AG04450 (cell line): ENCODE measurements at regions not wholly inside any gene's neighbourhood (a gene's known extent, or its start where the extent isn't known, plus 50 kb on each side); places are given as distances from the start of the nearest gene placed in this dataset.

ENCODE experiments used
- CTCF ChIA-PET: fragments of 300-600, 350-600 bp; formaldehyde crosslinking; extraction: SDS; loops from one replicate; lab custom pipeline; 2022; ENCODE audit warnings: antibody characterized with exemption, inconsistent platforms; lab: Charles Lee
- POLR2A ChIA-PET: fragments of 350-600 bp; formaldehyde crosslinking; extraction: SDS; loops from one replicate; lab custom pipeline; 2021; ENCODE audit warnings: antibody characterized with exemption, inconsistent platforms; lab: Yijun Ruan, JAX
- DNase-seq: peaks from one replicate; pipeline ENCODE4 v3.0.0-alpha.2; 2011; ENCODE audit warnings: low read depth, low spot score
- H3K27ac ChIP-seq: one replicate; pipeline ENCODE4 v1.5.1; 2012; ENCODE audit warnings: low read depth, low read length, control low read depth
- H3K27me3 ChIP-seq: one replicate; pipeline ENCODE4 v1.6.0; 2012; ENCODE audit warnings: low read length; ENCODE audit not compliant: control insufficient read depth, insufficient read depth
- H3K4me3 ChIP-seq: 2 replicates; pipeline ENCODE4 v1.5.1; 2011; ENCODE audit warnings: mild to moderate bottlenecking, low read depth, low read length, control low read depth
- H3K9me3 ChIP-seq: 2 replicates; pipeline ENCODE4 v1.5.1; 2012; ENCODE audit warnings: low read length; ENCODE audit not compliant: control insufficient read depth, insufficient read depth
- TF ChIP-seq, protein P1 (sequence below): IDR thresholded peaks from 2 replicates; pipeline ENCODE4 v1.5.1; 2011; ENCODE audit warnings: low read depth, low read length, control low read depth, inconsistent platforms

DNA sequence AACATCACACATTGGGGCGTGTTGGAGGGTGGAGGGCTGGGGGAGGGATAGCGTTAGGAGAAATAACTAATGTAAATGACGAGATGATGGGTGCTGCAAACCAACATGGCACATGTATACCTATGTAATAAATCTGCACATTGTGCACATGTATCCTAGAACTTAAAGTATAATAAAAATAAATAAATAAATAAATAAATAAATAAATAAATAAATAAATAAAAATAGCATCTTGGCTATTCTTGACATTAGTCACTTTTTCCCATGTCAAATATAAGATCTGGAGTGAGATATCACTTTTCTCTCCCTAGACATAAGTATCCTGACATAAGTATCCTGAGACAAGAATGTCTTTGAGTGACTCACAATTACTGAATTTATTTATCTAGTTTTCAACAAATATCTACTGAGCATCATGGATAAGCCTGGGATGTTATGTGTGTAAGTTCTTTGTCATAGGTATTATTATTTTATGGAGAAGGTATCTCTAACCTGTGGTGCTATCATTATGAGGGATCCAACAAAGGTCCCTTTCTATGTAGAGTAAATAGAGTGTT, 691.3 kb downstream of the SORCS1 start:
- CTCF ChIA-PET: no interaction called here
- TF ChIP-seq, protein P1, sequence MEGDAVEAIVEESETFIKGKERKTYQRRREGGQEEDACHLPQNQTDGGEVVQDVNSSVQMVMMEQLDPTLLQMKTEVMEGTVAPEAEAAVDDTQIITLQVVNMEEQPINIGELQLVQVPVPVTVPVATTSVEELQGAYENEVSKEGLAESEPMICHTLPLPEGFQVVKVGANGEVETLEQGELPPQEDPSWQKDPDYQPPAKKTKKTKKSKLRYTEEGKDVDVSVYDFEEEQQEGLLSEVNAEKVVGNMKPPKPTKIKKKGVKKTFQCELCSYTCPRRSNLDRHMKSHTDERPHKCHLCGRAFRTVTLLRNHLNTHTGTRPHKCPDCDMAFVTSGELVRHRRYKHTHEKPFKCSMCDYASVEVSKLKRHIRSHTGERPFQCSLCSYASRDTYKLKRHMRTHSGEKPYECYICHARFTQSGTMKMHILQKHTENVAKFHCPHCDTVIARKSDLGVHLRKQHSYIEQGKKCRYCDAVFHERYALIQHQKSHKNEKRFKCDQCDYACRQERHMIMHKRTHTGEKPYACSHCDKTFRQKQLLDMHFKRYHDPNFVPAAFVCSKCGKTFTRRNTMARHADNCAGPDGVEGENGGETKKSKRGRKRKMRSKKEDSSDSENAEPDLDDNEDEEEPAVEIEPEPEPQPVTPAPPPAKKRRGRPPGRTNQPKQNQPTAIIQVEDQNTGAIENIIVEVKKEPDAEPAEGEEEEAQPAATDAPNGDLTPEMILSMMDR: no peak
- no peaks in the 10 kb centered on the region for H3K9me3 ChIP-seq
- no peak for DNase-seq
- POLR2A ChIA-PET: no interaction called here
- H3K27ac ChIP-seq: no peak overlapping the region
- H3K4me3 ChIP-seq: no peak overlapping the region
- no peaks in the 10 kb centered on the region for H3K27me3 ChIP-seq

DNA sequence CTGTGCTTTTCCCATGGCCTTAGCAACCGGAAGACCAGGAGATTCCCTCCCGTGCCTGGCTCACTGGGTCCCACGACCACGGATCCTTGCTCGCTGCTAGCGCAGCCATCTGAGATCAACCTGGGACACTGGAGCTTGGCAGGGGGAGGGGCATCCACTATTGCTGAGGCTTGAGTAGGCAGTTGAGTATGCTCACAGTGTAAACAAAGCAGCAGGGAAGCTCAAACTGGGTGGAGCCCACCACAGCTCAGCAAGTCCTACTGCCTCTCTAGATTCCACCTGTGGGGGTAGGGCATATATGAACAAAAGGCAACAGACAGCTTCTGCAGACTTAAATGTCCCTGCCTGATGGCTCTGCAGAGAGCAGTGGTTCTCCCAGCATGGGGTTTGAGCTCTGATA, 697.0 kb downstream of the SORCS1 start:
- POLR2A ChIA-PET: no interaction called here
- CTCF ChIA-PET: no interaction called here

DNA sequence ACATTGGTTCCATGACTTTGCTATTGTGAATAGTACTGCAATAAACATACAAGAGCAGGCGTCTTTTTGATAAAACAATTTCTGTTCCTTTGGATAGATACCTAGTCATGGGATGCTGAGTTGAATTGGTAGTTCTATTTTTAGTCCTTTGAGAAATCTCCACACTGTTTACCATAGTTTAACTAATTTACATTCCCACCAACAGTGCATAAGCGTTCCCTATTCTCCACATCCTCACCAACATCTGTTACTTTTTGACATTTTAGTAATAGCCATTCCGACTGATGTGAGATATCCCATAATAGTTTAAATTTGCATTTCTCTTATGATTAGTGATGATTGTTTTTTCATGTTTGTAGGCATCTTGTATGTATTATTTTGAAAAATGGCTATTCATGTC, 707.0 kb downstream of the SORCS1 start:
- TF ChIP-seq, protein P1: no peak
- DNase-seq: no peak
- POLR2A ChIA-PET: no interaction called here
- CTCF ChIA-PET: no interaction called here
- no peaks in the 10 kb centered on the region for H3K27me3 ChIP-seq
- no peak overlapping the region for H3K27ac ChIP-seq
- peaks cover 4% of the 10 kb centered on the region; the same call in 1 of the 2 replicates for H3K9me3 ChIP-seq
- no peak overlapping the region for H3K4me3 ChIP-seq

More for the DNA sequence above, 697.0 kb downstream of the SORCS1 start:
- H3K4me3 ChIP-seq: no peak overlapping the region
- H3K9me3 ChIP-seq: peaks cover 13% of the 10 kb centered on the region
- no peak overlapping the region for H3K27ac ChIP-seq
- TF ChIP-seq, protein P1: no peak
- H3K27me3 ChIP-seq: no peaks in the 10 kb centered on the region
- DNase-seq: no peak

DNA sequence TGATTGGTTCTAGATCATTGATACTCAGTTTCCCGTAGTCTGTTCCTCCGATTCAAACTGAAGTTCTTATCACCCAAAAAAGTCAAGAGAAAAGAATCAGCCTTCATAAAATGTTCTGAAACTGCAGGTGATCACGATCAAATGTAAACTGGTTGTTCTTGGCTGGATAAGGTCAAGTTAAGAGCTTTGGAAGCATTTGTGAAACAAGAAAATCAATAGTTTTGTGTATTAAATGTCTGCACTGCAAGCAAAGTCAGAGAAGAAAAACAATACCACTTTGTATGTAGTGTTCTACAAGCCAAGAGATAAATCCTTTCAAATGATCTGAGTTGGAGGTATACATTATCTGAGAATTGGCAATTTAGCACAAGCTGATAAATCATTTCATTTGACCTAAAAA, 710.3 kb downstream of the SORCS1 start:
- ChIA-PET POLR2A (no interaction called here), CTCF (no interaction called here)

DNA sequence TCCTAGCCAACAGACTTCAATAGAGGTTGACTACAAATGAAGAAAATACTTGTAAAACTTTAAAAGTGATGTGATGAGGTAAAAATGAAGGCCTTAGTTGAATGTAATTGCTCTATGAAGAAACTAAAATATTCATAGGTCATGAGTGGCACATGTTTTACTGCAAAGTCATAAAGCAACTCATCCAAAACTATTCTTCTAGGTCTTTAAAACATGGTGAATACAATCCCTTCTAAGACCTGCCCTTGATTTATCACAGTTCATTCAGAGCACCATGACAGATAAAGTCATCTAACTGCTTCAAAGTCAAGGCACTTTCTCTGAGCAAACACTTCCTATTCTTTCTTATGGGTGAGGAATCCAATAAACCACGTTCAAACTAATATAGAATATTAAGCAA, 713.5 kb downstream of the SORCS1 start:
- H3K27me3 ChIP-seq: no peaks in the 10 kb centered on the region
- POLR2A ChIA-PET: no interaction called here
- no peak overlapping the region for H3K27ac ChIP-seq
- H3K4me3 ChIP-seq: no peak overlapping the region
- TF ChIP-seq, protein P1: no peak
- H3K9me3 ChIP-seq: no peaks in the 10 kb centered on the region
- DNase-seq: no peak
- CTCF ChIA-PET: no interaction called here

More for the DNA sequence above, 710.3 kb downstream of the SORCS1 start:
- Histone ChIP-seq H3K27ac (no peak overlapping the region), H3K27me3 (no peaks in the 10 kb centered on the region), H3K9me3 (no peaks in the 10 kb centered on the region), H3K4me3 (no peak overlapping the region)
- TF ChIP-seq, protein P1: no peak
- DNase-seq: no peak
